ENCODE measurements at regions not wholly inside any gene's neighbourhood (a gene's known extent, or its start where the extent isn't known, plus 50 kb on each side); places are given as distances from the start of the nearest gene placed in this dataset.

- TF ChIP-seq EP300 (IDR thresholded peaks at IDR 0.05) = no peak
- TF ChIP-seq CTCF (IDR thresholded peaks at IDR 0.05) = no peak
- TF ChIP-seq POLR2A (IDR thresholded peaks at IDR 0.05) = no peak
Measured at GRCh38 chr9:108054131-108054630, 564.6 kb upstream of the KLF4 start.
